G401 (cell line): ENCODE measurements at regions not wholly inside any gene's neighbourhood (a gene's known extent, or its start where the extent isn't known, plus 50 kb on each side); places are given as distances from the start of the nearest gene placed in this dataset.
"Not testable (repeated sequence)": the region's sequence is repeated elsewhere in the genome, so short reads cannot be mapped to it uniquely, and the experiment has no call there.

Source experiments
- DNase-seq: peaks from one replicate; pipeline ENCODE4 v3.0.0-alpha.2; 2015; ENCODE audit warnings: low spot score
- in situ Hi-C: cut with HindIII; loops from 2 replicates; pipeline ENCODE4 v1.10.0; 2016; ENCODE audit warnings: low sequenced_read_pairs, mixed read lengths

DNA sequence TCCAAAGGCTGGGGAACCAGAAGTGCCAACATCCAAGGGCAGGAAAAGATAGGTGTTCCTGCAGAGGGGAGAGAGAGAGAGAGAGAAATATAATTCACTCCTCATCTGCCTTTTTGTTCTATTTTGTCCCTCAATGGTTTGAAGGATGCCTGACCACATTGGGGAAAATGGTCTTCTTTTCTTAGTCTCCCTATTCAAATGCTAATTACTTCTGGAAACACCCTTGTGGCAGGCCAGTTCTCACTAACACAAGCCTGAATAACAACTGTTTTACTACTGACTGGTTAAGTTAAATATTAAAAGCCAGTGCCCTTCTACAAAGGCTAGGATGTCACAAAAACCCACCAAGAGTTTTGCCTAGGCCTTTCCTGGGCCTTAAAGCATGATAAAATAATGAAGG, 425.4 kb upstream of the HTR1E start:
- in situ Hi-C loops, result no loop called here
- no peak for DNase-seq

- in situ Hi-C loops, result no loop called here
- DNase-seq, result no peak
These were observed 429.1 kb upstream of the HTR1E start for GRCh38 chr6:86508230-86508629.

DNA sequence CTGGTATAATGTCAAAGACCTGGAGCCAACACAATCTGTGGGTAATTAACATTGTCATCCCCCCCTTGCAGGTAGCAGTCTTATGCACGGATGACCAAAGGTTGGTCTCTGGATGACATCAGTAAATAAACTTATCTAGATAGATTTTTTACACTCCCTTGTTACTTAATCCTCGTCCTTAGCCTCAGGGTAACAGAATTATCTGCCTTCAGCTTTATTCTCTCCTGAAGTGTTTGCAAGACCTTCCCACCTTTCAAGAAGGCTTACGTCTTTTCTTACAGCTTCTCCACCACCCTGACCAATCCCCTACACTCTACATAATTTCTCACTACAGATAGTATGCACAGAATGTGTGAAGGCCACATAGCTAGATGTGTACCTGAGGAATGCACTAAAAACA, 434.8 kb upstream of the HTR1E start:
- DNase-seq, result no peak
- in situ Hi-C loops, result no loop called here

DNA sequence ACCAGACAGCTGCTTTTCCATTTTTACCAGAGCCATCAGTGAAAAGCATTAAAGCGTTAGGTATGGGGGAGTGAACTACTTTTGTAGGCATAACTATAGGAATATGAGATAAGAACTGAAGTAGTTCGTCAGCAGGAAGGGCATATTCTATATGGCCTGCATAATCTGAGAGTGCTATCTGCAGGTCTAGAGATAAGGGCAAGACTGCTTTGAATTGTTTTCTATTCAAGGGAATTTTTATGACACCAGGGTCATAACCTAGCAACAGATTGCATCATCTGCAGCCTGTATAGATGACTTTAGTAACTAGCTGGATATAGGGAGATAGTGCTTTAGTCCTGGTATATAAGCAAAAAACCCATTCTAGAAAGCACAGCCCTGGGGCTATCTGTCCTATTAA, 437.3 kb upstream of the HTR1E start:
- no peak for DNase-seq
- in situ Hi-C loops, result no loop called here

GRCh38 chr6:86489042-86489441, 448.3 kb upstream of the HTR1E start:
- in situ Hi-C loops, DNase-seq: not testable (repeated sequence)

DNA sequence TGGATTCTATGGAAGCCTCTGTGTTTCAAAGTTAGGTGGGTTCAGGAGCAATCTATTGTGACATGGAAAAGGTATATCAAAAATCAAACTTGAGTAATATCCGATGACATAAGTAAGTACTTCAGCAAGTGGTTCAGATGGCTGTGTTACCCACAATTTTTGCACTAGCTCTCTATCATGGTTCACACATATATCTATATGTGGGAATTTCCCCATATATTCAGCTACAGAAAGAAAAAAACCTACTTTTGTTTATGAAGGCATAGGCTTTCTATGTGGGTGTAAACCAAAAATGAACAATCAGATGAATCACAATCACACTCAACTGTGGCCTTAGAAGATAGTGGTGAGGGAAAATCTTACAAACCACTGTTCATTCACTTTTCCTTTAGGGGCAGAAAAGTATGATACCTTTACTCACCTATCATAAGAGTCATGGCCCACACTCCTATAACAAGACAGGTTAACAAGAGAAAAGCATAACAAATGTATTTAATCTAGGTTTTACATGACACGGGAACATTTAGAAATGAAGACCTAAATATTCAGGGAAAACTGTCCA, 449.6 kb upstream of the HTR1E start:
- in situ Hi-C loops, result no loop called here
- DNase-seq, result no peak

DNA sequence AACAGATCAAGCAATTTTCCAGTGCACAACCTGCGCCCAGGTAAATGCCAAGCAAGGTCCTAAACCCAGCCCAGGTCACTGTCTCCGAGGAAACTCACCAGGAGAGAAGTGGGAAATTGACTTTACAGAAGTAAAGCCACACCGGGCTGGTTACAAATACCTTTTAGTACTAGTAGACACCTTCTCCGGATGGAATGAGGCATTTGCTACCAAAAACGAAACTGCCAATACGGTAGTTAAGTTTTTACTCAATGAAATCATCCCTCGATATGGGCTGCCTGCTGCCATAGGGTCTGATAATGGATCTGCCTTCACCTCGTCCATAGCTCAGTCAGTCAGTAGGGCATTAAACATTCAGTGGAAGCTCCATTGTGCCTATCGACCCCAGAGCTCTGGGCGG, 459.0 kb upstream of the HTR1E start:
- DNase-seq, in situ Hi-C loops: not testable (repeated sequence)

GRCh38 chr6:86477500-86478148, 459.7 kb upstream of the HTR1E start:
- no peak for DNase-seq
- in situ Hi-C loops, result no loop called here

DNA sequence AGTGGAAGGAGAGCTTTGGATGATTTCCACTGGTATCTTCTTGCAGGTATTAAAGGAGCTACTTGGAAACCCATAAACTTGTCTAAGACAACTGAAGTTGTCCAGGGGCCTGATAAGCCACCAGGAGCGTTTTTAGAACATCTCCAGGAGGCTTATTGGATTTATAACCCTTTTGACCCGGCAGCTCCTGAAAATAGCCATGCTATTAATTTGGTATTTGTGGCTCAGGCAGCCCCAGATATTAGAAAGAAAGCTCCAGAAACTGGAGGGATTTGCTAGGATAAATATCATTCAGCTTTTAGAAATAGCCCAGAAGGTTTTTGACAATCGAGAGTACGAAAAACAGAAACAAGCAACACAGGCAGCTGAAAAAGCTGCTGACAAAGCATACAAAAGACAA, 461.0 kb upstream of the HTR1E start:
- in situ Hi-C loops, result no loop called here
- no peak for DNase-seq

DNA sequence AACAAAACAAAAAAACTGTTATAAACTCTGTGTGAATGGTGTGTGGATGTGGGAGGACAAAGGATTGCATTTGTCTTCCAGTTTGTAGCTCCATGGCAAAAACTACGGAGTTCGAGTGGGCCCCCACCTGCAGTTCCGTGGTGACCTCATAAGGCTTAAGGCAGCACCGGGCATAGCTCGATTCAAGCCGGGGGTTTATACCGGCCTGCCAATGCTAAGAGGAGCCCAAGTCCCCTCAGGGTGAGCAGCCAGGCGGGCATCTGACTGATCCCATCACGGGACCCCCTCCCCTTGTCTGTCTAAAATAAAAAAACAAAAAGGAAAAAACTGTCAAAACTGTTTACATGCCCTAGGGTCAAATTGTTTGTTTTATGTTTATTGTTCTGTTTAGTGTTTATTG, 463.2 kb upstream of the HTR1E start:
- DNase-seq, result no peak
- in situ Hi-C loops, result no loop called here

- no peak for DNase-seq
- in situ Hi-C loops, result no loop called here
These were observed 465.5 kb upstream of the HTR1E start for GRCh38 chr6:86471791-86472190.

GRCh38 chr6:86459978-86460377, 477.4 kb upstream of the HTR1E start:
- in situ Hi-C loops, result no loop called here
- no peak for DNase-seq

GRCh38 chr6:86456821-86457220, 480.5 kb upstream of the HTR1E start:
- in situ Hi-C loops, result no loop called here
- DNase-seq, result peak; percentile 78

DNA sequence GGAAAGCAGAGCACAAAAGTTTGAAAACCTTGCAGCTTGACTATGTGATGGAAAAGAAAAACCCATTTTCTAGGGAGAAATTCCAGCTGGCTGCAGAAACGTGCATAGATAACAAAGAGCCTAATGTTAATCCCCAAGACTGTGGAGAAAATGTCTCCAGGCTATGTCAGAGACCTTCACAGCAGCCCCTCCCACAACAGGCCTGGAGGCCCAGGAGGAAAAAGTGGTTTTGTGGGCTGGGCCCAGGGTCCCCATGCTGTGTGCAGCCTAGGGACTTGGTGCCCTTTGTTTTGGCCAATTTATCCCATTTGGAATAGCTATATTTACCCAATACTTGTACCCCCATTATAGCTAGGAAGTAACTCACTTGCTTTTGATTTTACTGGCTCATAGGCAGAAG, 484.1 kb upstream of the HTR1E start:
- no peak for DNase-seq
- in situ Hi-C loops, result no loop called here

- in situ Hi-C loops, result no loop called here
- DNase-seq, result no peak
These were observed 488.9 kb upstream of the HTR1E start for GRCh38 chr6:86448398-86448797.

- in situ Hi-C loops, result no loop called here
- no peak for DNase-seq
These were observed 496.7 kb upstream of the HTR1E start for GRCh38 chr6:86440608-86441007.

DNA sequence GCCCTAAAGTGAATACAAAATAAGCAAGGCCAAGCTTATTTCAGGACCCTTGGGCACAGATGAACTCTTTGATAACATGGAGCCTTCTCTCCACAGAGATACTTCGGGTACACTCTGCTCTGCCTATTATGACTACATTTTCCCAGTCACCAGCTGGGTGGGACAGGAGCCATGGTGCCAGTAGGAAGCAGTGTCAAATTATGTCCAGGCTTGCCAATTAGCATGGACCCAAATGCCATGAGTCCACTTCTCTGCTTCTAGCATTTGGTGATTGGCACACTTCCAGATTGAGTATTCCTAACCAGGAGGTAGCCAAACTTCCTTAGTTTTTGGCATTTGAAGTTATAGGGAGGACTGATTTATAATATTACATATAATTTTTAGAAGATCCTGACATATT, 513.8 kb upstream of the HTR1E start:
- in situ Hi-C loops, result no loop called here
- DNase-seq, result peak; percentile 92

DNA sequence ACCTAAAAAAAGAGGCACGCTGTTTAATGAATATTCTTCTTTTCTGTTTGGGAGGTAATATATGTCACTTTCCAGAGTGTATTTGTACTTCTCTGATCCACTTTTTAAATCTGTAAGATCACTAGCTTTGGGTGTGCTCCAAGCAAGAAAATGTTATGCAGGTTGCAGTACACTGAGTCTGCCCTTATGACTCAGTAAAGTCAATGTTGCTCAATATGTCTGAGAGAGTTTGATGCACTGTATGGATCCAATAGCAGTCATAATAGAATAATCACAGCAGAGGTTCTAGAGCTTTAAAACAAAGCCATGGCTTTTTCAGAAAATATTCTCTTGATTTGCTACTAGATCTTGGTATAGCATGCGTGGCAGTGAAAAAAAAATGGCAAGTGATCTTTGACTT, 525.3 kb upstream of the HTR1E start:
- DNase-seq, result no peak
- in situ Hi-C loops, result no loop called here

- in situ Hi-C loops, result no loop called here
- DNase-seq, result no peak
These were observed 530.2 kb upstream of the HTR1E start for GRCh38 chr6:86407128-86407527.

DNA sequence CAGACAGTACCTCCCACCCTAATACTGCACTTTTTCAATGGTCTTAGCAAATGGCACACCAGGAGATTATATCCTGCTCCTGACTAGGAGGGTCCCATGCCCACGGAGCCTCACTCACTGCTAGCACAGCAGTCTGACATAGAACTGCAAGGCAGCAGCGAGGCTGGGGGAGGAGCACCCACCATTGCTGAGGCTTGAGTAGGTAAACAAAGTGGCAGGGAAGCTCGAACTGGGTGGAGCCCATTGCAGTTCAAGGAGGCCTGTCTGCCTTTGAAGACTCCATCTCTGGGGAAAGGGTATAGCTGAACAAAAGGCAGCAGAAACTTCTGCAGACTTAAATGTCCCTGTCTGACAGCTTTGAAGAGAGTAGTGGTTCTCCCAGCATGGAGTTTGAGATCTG, 544.5 kb upstream of the HTR1E start:
- in situ Hi-C loops, DNase-seq: not testable (repeated sequence)

DNA sequence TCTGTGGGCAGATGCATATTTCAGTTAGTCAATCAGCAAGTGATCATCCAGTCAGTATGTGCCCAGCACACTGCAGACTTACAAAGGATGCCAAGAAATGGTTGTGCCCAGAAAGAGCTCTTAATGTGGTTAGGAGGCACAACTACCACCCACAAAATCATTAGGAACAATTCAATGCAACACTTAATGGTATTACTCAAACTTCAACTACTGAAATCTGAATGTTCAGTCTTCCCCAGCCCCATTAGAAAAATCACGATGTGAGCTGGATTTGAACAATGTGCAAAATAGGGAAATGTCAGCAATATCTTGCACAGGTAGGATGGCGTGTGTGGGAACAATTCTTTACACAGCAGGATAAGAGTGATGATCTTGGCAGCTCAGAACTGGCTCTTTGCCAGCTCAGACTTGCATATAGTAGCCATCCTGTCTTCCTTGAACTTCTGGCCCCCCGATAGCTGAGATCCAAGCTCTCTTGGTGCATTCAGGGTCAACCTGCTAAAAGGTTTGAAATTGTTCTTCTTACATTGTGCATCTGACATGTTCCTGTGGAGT, 556.7 kb upstream of the HTR1E start:
- in situ Hi-C loops, result no loop called here
- no peak for DNase-seq
